HG02870 (cell line): ENCODE measurements at regions not wholly inside any gene's neighbourhood (a gene's known extent, or its start where the extent isn't known, plus 50 kb on each side); places are given as distances from the start of the nearest gene placed in this dataset.
"Not testable (repeated sequence)": the region's sequence is repeated elsewhere in the genome, so short reads cannot be mapped to it uniquely, and the experiment has no call there.

Experiments
- ATAC-seq: cut with Tn5 transposase; IDR thresholded peaks from one replicate; pipeline ENCODE4 v1.9.1; 2021; ENCODE audit warnings: mild to moderate bottlenecking, moderate library complexity; ENCODE audit not compliant: unreplicated experiment

- ATAC-seq = no peak
Observed at GRCh38 chr1:94675373-94675772, 133.8 kb upstream of the F3 start.

GRCh38 chr1:94674876-94675275 is 133.3 kb upstream of the F3 start:
- no peak for ATAC-seq

- no peak for ATAC-seq
Observed at GRCh38 chr1:94672934-94673333, 131.4 kb upstream of the F3 start.

- no peak for ATAC-seq
Observed at GRCh38 chr1:94672001-94672400, 130.4 kb upstream of the F3 start.

GRCh38 chr1:94670273-94670672 is 128.7 kb upstream of the F3 start:
- no peak for ATAC-seq

- no peak for ATAC-seq
Observed at GRCh38 chr1:94669198-94669597, 127.6 kb upstream of the F3 start.

DNA sequence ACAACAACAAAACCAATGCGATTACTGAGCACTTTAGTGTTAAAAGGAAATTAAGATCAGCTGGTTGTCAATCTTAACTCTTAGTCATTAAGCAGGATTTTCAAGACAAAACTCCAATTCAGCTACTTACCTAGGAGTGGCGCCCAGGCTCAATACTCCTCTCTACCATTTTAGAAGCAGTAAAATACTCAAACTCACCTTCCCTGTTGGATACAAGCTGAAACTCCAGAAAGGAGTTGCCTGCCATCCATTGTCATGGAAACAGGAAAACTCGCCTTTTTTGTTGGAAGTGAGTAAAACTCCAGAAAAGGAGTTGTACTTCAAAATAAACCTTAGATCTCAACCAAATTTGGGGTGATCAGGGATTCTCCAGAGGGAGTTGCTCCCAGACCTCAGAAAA is 127.0 kb upstream of the F3 start:
- ATAC-seq = no peak

GRCh38 chr1:94667818-94668217 is 126.3 kb upstream of the F3 start:
- no peak for ATAC-seq

DNA sequence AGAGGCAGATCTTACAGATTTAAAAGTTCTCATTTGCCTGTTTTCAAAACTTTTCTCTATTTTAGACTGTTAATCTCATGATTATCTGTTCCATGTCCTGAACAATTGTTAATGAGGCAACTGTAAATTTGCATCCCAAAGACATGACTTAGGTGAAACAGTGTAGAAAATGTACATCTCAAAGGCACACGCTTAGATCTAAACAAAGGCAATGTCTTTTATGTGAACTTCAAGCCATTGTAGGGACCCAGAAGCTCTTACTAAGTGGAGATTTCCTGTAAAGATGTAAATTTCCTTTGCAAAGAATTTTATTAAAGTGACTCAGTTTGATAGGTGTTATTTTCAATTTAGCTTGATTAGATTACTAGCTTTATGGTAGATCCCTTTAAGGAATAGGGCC is 125.2 kb upstream of the F3 start:
- ATAC-seq = no peak

- ATAC-seq = no peak
Observed at GRCh38 chr1:94661431-94661932, 119.9 kb upstream of the F3 start.

GRCh38 chr1:94660994-94661393 is 119.4 kb upstream of the F3 start:
- ATAC-seq = no peak

DNA sequence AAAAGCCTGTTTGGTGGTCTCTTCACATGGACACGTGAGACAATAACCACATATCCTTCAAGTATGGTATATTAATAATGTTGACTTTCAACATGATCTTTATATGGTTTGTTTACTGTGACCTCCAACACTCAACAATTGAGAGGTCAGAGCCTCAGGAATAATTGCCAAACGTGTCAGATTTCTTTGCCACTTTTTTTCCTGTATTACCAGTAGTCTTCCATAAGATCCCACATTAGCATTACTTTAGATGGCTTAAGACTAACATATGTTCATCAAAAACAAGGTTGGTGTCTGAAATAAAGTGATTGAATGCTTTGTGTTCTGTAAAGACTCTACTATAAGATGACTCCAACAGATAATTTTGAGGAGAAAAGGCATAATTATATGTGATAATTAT is 118.7 kb upstream of the F3 start:
- ATAC-seq = no peak

- not testable (repeated sequence) for ATAC-seq
Observed at GRCh38 chr1:94659202-94659601, 117.6 kb upstream of the F3 start.

- no peak for ATAC-seq
Observed at GRCh38 chr1:94658221-94658620, 116.7 kb upstream of the F3 start.

GRCh38 chr1:94657776-94658175 is 116.2 kb upstream of the F3 start:
- ATAC-seq = not testable (repeated sequence)

DNA sequence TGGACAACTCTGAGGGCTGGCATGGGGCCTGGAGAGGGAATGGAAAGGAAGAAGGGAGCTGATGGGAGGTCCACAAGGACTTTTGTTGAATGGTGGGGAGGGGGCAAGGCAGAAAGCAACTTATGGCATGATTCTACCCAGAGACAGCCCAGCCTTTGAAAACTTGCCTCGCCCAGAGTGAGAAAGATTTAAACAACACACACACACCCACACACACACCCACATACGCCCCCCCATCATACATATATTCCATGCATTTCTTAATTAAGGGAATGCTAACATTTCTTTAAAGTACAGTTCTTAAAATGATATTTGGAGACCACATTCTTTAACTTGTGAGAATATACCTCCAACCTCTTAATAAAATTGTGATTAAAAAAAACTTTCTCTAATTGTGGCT is 115.4 kb upstream of the F3 start:
- ATAC-seq = no peak

- no peak for ATAC-seq
Observed at GRCh38 chr1:94654919-94655318, 113.4 kb upstream of the F3 start.

- no peak for ATAC-seq
Observed at GRCh38 chr1:94654459-94654858, 112.9 kb upstream of the F3 start.

DNA sequence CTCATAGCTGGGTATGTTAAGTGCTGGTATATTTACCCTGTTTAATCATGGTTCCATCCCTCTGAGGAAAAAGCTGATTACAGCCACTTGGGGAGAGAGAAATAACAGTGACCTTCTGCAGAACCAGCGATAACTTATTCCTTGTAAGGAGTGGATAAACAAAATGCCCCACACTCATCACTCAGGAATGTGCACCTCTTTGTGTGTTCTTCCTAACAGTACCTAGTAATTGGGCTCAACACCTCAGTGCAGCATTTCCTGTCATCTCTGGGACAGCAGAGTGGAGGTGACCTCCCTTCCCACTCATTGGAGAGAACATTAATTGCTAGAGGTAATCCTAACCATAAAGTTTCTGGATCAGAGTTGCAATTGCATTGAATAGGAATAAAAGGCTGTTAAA is 112.5 kb upstream of the F3 start:
- no peak for ATAC-seq

GRCh38 chr1:94653454-94653853 is 111.9 kb upstream of the F3 start:
- ATAC-seq = no peak

DNA sequence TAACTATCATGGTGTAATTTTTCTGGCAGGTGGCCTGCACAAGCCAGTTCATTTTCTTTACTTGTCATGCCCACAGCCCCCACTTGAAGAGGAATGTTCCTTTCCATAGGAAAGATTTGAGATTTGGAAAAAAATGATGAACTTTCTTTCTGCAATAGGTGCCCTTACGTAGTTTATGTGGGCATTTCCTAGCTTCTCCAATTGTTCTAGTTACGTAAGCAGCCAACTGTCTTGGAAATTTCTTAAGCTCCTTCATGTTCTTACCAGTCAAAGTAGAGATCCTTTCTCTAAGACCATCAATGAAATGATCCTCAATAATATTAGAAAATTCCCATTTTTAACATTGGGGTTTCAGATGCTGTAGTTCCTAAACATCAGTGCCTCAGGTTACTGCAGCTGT is 109.5 kb upstream of the F3 start:
- no peak for ATAC-seq

DNA sequence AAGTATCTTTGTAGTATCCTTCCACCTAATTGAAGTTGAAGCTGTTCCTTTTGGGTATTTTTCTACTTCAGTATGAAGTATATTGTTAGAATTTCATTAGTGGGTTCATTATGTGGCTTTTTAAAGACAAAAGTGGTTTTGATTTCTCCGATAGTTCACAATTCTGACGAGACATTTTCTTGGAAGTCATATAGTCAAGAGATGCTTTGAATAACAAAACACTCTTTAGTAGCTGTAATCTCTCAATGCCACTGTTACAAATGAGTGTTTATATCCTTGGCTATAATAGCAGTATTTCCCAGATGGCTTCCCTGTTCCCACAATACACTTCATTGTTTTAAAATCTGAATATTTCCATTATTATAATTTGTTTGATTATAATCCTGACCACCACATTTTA is 108.7 kb upstream of the F3 start:
- no peak for ATAC-seq

DNA sequence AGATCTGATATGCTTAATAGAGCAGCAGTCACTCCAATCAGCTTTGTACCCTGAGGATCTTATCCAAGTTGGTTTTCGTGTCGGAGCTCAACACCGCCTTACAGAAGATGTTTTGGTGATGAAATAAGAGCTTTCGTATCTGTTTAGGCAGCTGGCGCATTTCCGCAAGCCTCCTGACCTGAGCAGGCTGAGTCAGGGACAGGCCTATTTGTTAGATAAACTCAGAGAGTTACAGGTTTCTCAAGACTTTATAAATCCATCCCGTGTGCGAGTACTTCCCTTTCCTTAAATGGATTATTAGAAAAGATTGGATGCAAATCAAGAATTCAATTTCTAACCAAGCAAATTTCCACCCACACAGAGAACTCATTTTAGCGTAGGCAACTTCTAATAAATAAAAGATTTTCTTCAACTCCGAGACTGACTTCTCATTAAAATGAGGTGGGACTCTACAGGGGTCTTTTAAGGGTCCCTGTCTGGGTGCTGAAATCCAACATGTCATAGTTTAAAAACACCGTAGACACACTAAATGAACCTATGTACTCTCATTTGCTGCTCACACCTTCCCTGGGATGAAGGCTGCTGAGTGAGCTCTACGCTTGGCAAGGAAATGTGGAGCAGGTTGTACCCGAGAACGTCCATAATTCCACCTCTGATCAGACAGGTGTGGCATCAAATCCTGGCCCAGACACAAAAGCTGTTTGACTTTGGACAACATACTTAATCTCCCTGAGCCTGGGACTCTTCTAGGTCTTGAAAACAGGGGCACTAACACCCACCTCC is 106.9 kb upstream of the F3 start:
- ATAC-seq = no peak
